Activated CD4-positive, alpha-beta T cell treated with anti-CD3 and anti-CD28 coated beads, Interleukin-2, amount 50 U/mL, for 24 hours (primary cell): ENCODE measurements at regions not wholly inside any gene's neighbourhood (a gene's known extent, or its start where the extent isn't known, plus 50 kb on each side); places are given as distances from the start of the nearest gene placed in this dataset.

Experiments used
- DNase-seq, 2 donors: peaks; one replicate each; pipeline ENCODE4 v3.0.0-alpha.2; 2020; ENCODE audit warnings: low read depth in 1 of 2, low spot score in 1 of 2

GRCh38 chr22:49078076-49078710 lies 749.5 kb downstream of the BRD1 start:
- no peak for DNase-seq

- DNase-seq = no peak
These were observed 750.1 kb downstream of the BRD1 start for GRCh38 chr22:49077586-49077985.

- no peak for DNase-seq
These were observed 750.7 kb downstream of the BRD1 start for GRCh38 chr22:49077036-49077393.

- DNase-seq = no peak
These were observed 751.2 kb downstream of the BRD1 start for GRCh38 chr22:49076300-49077035.

GRCh38 chr22:49075150-49075549 lies 752.5 kb downstream of the BRD1 start:
- no peak for DNase-seq

GRCh38 chr22:49073873-49074417 lies 753.7 kb downstream of the BRD1 start:
- no peak for DNase-seq

- no peak for DNase-seq
These were observed 754.6 kb downstream of the BRD1 start for GRCh38 chr22:49072996-49073645.

GRCh38 chr22:49070501-49070900 lies 757.2 kb downstream of the BRD1 start:
- DNase-seq = no peak

GRCh38 chr22:49068861-49069500 lies 758.7 kb downstream of the BRD1 start:
- DNase-seq = no peak

GRCh38 chr22:49067504-49067903 lies 760.2 kb downstream of the BRD1 start:
- DNase-seq = no peak

GRCh38 chr22:49066619-49067018 lies 761.1 kb downstream of the BRD1 start:
- no peak for DNase-seq

- no peak for DNase-seq
These were observed 762.8 kb downstream of the BRD1 start for GRCh38 chr22:49064836-49065235.

GRCh38 chr22:49063545-49063890 lies 764.2 kb downstream of the BRD1 start:
- no peak for DNase-seq

GRCh38 chr22:49062802-49063544 lies 764.7 kb downstream of the BRD1 start:
- no peak for DNase-seq

- no peak for DNase-seq
These were observed 765.4 kb downstream of the BRD1 start for GRCh38 chr22:49062155-49062801.

- no peak for DNase-seq
These were observed 769.8 kb downstream of the BRD1 start for GRCh38 chr22:49057910-49058309.

- DNase-seq = no peak
These were observed 771.4 kb downstream of the BRD1 start for GRCh38 chr22:49056301-49056700.

- DNase-seq = no peak
These were observed 772.3 kb downstream of the BRD1 start for GRCh38 chr22:49055406-49055805.

GRCh38 chr22:49053578-49053977 lies 774.1 kb downstream of the BRD1 start:
- DNase-seq = no peak

GRCh38 chr22:49052560-49052959 lies 775.1 kb downstream of the BRD1 start:
- no peak for DNase-seq
